ENCODE measurements at regions not wholly inside any gene's neighbourhood (a gene's known extent, or its start where the extent isn't known, plus 50 kb on each side); places are given as distances from the start of the nearest gene placed in this dataset.
"Not testable (repeated sequence)": the region's sequence is repeated elsewhere in the genome, so short reads cannot be mapped to it uniquely, and the experiment has no call there.

DNA sequence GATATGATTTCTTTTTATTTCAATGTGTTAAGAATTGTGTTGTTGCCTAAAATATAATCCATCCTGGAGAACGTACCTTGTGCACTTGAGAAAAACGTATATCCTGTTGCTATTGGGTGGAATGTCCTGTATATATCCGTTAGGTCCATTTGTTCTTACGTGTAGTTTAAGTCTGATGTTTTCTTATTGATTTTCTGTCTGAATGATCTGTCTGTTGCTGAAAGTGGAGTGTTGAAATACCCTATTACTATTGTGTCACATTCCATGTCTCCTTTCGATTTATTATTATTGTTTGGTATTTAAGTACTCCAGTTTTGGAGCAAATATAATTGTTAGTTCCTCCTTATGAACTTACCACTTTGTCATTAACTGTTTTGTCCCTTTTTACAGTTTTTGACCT, 270.6 kb downstream of the UBE2NL start:
- DNase-seq (ENCODE audit: low spot score); intact Hi-C loops (cut with DNase I): not testable (repeated sequence)

DNA sequence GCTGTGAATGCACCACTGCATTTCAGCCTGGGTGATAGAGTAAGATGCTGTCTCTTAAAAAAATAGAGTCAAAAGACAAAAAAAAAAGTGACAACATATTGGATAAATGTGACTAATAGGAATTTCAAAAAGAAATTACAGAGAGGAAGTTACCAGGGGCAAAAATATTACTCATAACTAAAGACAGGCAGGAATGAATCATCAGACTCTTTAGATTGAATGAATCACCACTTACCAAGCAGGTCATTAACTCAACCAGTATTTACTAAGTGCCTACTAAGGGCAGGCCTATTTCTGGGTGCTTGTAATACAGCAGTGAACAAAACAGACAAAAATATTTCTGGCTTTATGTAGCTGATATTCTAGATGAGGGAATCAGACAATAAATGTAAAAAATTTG, 301.3 kb downstream of the UBE2NL start:
- DNase-seq (ENCODE audit: low spot score); intact Hi-C loops (cut with DNase I): not testable (repeated sequence)

DNA sequence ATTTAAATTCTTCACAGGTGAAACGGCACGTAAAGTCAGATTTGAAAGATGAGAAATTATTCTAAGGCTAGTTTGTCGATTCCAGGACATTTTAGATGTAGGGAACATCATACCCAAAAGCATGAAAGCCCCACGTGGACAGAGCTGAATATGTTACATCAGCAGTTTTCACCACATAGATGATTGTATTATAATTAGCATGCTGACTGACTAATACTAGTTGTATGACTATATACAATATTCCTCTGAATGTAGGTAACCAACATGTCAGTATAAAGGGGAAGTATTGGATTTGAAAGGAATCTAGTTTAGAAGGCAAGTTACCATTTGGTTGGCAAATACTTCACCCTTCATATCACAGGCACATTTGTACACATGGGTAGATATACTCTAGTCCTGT, 304.6 kb downstream of the UBE2NL start:
- intact Hi-C loops (cut with DNase I); DNase-seq (ENCODE audit: low spot score): not testable (repeated sequence)

DNA sequence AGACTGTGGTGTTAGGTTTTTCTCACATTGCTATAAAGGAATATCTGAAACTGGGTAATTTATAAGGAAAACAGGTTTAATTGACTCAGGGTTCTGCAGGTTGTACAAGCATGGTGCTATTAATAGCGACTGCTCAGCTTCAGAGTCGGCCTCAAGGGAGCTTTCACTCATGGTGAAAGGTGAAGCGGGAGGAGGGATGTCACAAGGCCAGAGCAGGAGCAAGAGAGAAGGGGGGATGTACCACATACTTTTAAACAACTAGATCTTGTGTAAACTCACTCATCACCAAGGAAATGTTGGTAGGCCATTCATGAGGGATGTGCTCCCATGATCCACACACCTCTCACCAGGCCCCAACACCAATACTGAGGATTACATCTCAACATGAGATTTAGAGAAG, 313.2 kb downstream of the UBE2NL start:
- DNase-seq (ENCODE audit: low spot score); intact Hi-C loops (cut with DNase I): not testable (repeated sequence)

DNA sequence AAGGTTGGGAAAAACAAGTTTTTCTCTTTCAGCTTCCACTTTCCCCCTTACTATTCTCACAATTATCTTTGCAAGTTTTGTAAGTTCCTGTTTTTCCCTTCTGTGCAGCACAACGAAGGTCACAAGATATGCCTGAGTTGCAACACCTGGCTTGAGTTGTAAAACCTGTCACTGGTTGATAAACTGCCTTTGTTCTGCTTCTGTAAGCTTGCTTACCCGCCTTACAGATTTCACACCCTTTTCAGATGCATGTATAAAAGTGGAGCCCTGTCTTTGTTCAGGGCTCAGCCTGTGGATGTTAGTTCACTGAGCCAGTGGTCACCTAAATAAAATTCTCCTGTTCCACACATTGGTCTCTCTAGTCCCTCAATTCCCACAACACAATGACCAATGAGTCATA, 318.9 kb downstream of the UBE2NL start:
- DNase-seq (ENCODE audit: low spot score); intact Hi-C loops (cut with DNase I): not testable (repeated sequence)

DNA sequence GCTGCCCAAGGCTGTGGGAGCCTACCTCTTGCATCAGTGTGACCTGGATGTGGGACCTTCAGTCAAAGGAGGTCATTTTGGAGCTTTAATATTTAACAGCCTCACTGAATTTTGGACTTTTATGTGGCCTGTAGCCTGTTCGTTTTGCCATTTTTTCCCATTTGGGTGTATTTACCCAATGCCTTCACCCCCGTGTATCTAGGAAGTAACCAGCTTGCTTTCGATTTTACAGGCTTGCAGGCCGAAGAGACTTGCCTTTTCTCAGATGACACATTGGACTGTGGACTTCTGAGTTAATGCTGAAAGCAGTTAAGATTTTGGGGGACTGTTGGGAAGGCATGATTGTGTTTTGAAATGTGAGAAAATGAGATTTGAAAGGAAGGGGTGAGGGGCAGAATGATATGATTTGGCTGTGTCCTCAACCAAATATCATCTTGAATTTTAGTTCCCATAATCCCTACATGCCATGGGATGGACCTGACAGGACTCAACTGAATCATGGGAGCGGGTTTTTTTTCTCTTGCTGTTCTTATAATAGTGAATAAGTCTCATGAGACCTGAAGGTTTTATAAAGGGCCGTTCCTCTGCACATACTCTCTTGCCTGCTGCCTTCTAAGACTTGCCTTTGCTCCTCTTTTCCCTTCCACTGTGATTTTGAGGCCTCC, 324.6 kb downstream of the UBE2NL start:
- intact Hi-C loops (cut with DNase I); DNase-seq (ENCODE audit: low spot score): not testable (repeated sequence)

DNA sequence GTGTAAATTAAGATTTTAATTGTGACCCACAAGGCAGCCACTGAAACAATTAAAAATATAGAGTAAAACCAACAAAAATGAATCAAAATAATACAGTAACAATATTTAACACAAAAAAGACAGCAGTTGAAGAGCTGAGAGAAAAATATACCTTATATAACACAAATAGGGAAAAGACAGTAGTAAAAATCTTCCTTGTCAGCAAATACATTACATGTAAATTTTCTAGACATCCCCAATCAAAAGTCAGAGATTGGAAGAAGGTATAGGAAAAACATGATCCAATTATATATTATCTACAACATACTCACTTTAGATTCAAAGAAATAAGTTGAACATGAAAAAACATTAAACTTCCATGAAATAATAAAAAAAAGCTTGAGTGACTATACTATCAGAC, 330.8 kb downstream of the UBE2NL start:
- intact Hi-C loops (cut with DNase I), result no loop called here
- DNase-seq (ENCODE audit: low spot score), result no peak

DNA sequence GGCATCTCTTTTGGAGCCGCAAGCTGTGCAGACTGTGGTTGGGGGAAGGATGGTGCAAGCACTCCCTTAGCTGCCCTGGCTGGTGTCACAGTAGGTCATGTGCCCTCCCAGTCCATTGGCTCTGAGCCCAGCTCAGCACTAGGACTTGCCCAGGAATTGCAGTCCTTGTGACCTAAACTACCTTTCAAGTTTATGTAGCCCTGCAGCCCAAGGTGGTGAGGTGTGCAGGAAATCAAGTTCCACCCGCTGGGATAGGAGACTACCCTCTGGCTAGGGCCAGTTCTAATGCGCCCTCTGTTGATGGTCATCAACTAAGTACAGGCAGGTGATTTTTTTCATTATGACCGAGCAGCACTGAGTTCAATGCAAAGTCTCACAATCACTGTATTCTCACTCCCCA, 335.2 kb downstream of the UBE2NL start:
- DNase-seq (ENCODE audit: low spot score), result no peak
- intact Hi-C loops (cut with DNase I), result no loop called here

DNA sequence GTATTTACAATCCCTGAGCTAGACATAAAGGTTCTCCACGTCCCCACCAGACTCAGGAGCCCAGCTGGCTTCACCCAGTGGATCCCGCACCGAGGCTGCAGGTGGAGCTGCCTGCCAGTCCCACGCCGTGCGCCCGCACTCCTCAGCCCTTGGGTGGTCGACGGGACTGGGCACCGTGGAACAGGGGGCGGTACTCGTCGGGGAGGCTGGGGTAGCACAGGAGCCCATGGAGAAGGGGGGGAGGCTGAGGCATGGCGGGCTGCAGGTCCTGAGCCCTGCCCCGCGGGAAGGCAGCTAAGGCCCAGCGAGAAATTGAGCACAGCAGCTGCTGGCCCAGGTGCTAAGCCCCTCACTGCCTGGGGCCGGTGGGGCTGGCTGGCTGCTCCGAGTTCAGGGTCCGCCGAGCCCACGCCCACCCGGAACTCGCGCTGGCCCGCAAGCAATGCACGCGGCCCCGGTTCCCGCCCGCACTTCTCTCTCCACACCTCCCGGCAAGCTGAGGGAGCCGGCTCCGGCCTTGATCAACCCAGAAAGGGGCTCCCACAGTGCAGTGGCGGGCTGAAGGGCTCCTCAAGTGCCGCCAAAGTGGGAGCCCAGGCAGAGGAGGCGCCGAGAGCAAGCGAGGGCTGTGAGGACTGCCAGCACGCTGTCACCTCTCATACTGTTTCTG, 347.4 kb downstream of the UBE2NL start:
- intact Hi-C loops (cut with DNase I); DNase-seq (ENCODE audit: low spot score): not testable (repeated sequence)

DNA sequence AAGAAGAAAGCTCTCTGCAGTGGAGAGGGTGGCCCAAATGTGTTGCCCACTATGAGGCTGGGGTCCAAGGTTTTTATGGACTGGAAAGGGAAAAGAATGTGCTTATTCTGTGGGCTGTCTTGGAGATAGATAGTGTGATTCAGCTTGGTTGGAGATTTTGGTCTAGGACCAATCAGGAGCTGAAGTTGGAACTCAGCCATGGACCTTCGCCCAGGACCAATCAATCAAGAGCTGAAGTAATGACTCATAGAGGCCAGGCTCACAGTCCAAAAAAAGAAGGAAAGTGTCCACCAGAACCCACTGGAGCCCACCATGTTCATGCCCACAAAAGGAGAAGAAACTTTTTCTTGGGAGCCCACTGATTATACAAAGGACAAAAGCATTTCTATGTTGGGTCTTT, 369.5 kb downstream of the UBE2NL start:
- intact Hi-C loops (cut with DNase I), result no loop called here
- DNase-seq (ENCODE audit: low spot score), result no peak

DNA sequence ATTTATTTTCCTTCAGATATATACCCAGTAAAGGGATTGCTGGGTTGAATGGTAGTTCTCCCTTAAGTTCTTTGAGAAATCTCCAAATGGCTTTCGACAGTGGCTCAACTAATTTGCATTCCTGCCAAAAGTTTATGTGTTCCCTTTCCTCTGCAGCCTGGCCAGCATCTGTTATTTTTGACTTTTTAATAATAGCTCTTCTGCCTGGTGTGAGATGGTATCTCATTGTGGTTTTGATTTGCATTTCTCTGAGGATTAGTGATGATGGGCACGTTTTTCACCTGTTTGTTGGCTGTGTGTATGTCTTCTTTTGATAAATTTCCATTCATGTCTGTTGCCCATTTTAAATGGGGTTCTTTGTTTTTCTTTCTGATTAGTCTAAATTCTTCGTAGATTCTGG, 375.2 kb downstream of the UBE2NL start:
- intact Hi-C loops (cut with DNase I), result no loop called here
- DNase-seq (ENCODE audit: low spot score), result no peak

DNA sequence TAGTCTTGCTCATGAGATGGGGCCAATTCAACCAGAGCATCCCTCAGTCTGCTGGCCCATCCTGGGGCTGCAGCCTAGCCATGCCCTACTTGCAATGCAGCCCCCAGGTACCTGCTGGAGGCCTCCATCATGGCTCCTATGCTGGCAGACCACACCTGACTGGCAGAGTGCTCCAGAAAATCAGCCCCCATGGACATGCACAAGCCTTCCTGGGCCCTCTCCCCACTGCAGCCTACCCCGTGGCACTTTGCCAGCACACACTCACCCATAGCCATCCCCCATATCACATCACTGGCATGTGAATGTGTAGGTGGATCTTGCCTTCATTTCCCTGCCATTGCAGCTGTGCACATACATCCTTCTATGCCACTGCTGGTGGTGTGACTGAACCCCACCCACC, 381.8 kb downstream of the UBE2NL start:
- intact Hi-C loops (cut with DNase I), result no loop called here
- no peak for DNase-seq (ENCODE audit: low spot score)

DNA sequence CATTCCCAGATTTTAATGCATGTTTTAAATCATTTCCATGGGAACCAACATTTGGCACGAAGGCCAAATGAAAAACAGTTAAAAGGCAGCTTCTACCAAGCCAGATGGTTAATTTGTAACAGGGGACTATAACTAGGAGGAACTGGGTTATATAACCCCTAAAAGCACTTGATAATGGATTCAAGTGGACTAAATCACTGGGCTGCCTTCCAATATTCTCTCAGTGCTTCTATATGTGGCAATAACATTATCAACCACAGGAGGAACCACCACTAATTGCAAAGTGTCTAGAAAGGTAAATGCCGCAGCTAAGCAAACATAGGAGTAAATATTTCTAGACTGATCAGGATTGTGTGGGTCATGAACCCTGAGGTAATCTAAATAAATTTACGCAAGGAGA, 391.5 kb downstream of the UBE2NL start:
- intact Hi-C loops (cut with DNase I), result no loop called here
- no peak for DNase-seq (ENCODE audit: low spot score)

DNA sequence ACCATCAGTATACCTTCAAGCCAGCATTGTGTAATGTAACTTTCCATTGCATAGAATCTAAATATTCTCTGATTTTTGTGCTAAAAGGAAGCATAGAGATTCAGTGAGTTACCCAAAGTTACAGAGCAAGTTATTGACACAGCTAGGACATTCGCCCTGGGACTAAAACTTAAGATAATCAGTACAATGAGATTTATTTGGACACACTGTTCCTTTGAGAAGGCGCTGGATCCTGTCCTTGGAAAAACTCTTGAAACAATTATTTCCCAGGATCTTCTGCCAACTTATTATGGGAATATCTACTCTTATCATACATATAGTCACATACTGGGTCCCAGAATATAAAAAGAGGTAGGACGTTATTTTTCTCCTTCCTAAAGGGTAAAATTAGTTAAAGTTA, 392.0 kb downstream of the UBE2NL start:
- intact Hi-C loops (cut with DNase I), result no loop called here
- no peak for DNase-seq (ENCODE audit: low spot score)

DNA sequence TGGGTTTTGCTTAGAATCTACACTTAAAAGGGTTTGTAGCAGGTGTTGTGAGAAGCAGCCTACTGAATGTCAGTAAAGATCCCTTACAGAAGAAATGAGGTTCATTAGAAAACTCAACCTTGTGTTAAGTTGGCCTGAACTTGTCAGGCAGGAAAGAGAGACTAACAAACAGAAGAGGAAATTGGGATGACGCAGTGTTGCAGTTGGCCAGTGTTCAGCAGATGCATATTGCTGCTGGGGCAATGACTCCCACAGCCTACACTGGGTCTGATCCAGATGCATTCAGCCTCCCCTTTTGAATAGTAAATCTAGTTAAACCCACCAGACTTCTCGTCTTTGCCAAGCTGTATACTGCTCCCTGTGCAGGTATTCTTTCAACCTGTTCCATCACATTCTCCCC, 409.4 kb downstream of the UBE2NL start:
- intact Hi-C loops (cut with DNase I), result no loop called here
- no peak for DNase-seq (ENCODE audit: low spot score)

DNA sequence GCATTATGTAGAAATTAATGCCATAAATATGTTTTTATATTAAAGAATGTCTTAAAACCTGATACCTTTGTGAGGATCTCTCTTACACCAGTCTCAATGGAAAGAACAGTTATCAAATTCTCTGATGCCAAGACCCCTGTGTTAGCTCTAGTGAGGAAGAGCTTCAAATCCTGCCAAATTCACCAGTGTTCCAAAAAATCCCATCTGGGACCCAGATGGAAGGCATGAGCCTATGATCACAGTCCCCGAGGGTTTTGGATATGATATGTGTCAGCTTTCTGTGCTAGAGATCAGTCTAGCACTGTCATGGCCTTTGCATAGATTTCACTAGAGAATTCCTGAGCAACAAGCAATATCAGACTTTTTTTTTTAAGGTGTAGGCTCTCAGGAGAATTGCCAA, 412.1 kb downstream of the UBE2NL start:
- no peak for DNase-seq (ENCODE audit: low spot score)
- intact Hi-C loops (cut with DNase I), result no loop called here

DNA sequence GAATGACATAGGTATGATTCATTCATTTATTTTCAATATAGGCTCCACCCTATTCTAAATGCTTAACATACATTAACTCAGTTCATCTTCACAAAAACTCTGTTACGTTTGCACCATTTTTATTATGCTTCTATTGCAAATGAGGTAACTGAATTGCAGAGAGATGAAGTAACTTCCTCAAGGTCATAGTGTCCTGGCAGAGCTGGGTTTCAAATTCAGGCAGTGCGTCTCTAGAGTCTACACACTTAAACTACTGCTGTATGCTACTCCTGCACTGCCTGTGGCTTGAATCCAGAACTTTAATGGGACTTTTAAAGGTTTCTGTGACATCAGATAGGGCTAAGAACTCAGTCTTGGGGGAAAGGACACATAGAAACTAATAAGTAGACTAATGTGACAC, 413.4 kb downstream of the UBE2NL start:
- intact Hi-C loops (cut with DNase I), result no loop called here
- no peak for DNase-seq (ENCODE audit: low spot score)

DNA sequence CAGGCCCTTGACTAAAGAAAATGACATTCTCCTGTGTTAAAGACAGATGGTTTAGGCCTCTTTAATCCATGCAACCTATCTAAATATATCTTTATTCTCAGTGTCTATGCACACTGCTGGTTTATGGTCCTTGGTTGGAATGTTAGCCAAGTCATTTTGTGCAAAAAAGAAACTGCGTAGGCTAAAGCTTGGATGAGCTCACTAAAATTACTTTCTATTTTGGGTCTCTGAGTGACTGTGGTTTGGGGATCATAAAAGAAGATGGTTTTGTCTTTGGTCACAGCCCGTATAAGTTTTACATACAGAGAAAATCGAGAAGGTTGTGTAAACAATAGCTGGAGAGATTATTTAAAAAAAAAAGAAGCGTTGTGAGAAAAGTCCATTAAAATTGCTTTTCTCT, 443.6 kb downstream of the UBE2NL start:
- intact Hi-C loops (cut with DNase I), result no loop called here
- DNase-seq (ENCODE audit: low spot score), result no peak

DNA sequence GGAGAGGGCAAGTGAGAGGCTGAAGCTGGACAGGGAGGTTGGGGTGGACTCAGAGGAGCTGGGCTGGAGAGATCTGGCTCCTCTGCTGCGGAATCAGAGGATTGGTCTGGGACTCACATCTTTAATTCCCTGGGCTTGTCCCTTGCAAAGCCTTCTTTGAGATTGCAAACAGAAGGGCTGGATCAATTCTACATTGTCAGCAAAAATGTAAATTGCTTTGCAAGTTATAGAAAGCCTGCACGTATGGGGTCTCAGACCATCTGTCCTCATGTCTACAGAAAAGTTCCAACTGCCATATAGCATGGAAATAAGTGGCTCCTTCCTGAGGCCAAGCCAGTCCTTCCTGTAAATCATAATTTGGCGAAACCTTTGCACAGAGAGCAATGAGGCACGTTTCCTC, 449.6 kb downstream of the UBE2NL start:
- intact Hi-C loops (cut with DNase I), result no loop called here

DNA sequence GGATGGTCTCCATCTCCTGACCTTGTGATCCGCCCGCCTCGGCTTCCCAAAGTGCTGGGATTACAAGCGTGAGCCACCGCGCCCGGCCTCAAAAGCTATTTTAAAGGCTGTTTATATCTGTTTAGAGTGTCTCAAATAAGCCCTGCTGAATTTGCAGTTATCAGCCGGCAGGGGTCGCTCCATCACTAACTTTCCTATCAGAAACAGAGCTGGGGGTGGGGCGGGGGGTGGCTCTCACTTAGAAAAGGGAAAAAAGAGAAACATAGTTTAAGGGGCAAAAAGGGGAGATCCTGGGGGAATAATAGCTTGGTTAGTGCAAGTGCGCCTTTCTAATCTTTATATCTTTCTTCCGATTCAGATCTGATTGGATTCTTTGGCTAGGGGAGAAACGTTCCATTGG, 450.7 kb downstream of the UBE2NL start:
- no peak for DNase-seq (ENCODE audit: low spot score)
- intact Hi-C loops (cut with DNase I), result no loop called here

More for the DNA sequence above, 449.6 kb downstream of the UBE2NL start:
- no peak for DNase-seq (ENCODE audit: low spot score)

DNA sequence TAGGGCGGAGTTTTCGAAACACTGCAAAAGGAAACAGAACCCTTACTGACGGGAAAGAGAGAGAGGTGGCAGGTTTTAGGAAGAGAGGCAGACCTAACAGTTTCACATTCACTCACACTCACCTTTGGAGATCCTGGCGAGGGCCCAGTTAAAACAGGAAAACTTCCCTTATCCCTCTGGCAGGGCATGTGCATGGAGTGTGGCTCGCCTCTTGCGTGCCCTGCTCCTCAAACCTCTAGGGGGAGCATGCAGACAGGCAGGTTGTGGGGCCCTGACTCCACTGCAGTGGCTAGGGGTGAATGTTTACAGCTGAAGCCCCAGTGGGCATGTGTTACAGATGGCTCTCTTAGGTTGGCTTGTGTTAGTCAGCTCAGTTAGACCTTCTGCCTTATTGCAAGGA, 451.5 kb downstream of the UBE2NL start:
- intact Hi-C loops (cut with DNase I), result no loop called here
- DNase-seq (ENCODE audit: low spot score), result no peak
